ENCODE measurements at regions not wholly inside any gene's neighbourhood (a gene's known extent, or its start where the extent isn't known, plus 50 kb on each side); places are given as distances from the start of the nearest gene placed in this dataset.

DNA sequence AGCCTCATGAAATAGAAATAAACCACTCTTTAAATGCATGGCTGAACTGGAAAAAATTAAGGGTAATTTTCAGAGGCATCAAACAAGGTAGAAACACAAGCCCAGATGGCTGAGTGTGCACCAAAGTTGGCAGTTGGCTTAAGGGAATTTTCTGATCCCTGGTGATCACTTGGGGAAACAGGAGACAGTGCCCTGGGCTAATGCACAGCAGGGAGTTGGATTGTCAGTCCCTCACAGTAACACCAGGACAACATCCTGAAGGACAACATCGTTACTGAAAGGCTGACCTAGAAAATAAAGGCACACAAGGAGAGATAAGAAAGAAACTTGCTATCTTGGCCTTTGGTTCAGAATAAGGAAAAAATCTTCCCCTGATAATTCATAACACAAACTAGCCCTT, 417.0 kb downstream of the SLC4A3 start:
- TF ChIP-seq POLR2A (IDR thresholded peaks at IDR 0.05; ENCODE audit: low read depth, low read length) (no peak), POLR2AphosphoS5 (IDR thresholded peaks at IDR 0.05; ENCODE audit: low read depth, low read length) (no peak), TAF1 (IDR thresholded peaks at IDR 0.05; ENCODE audit: low read depth, low read length) (no peak), SPI1 (IDR thresholded peaks at IDR 0.05; ENCODE audit: low read depth, low read length) (no peak)
